GM21737 (cell line): ENCODE measurements at regions not wholly inside any gene's neighbourhood (a gene's known extent, or its start where the extent isn't known, plus 50 kb on each side); places are given as distances from the start of the nearest gene placed in this dataset.

ENCODE experiments used
- ATAC-seq: cut with Tn5 transposase; IDR thresholded peaks from one replicate; pipeline ENCODE4 v1.9.1; 2021; ENCODE audit warnings: mild to moderate bottlenecking, moderate library complexity; ENCODE audit not compliant: unreplicated experiment

- no peak for ATAC-seq
Observed at GRCh38 chr9:129476821-129477611, 143.9 kb downstream of the C9orf50 start.

- no peak for ATAC-seq
Observed at GRCh38 chr9:129474740-129475404, 146.0 kb downstream of the C9orf50 start.

GRCh38 chr9:129473523-129474244, 147.2 kb downstream of the C9orf50 start:
- ATAC-seq: no peak

- no peak for ATAC-seq
Observed at GRCh38 chr9:129472651-129473102, 148.2 kb downstream of the C9orf50 start.

- ATAC-seq: no peak
Observed at GRCh38 chr9:129471201-129472019, 149.5 kb downstream of the C9orf50 start.

GRCh38 chr9:129469988-129470316, 150.9 kb downstream of the C9orf50 start:
- no peak for ATAC-seq

- ATAC-seq: no peak
Observed at GRCh38 chr9:129469188-129469987, 151.5 kb downstream of the C9orf50 start.

GRCh38 chr9:129467739-129468666, 152.9 kb downstream of the C9orf50 start:
- no peak for ATAC-seq

- no peak for ATAC-seq
Observed at GRCh38 chr9:129467004-129467588, 153.8 kb downstream of the C9orf50 start.

GRCh38 chr9:129465834-129466535, 154.9 kb downstream of the C9orf50 start:
- no peak for ATAC-seq

- ATAC-seq: no peak
Observed at GRCh38 chr9:129464972-129465833, 155.7 kb downstream of the C9orf50 start.

- no peak for ATAC-seq
Observed at GRCh38 chr9:129463994-129464393, 156.9 kb downstream of the C9orf50 start.

GRCh38 chr9:129463477-129463876, 157.4 kb downstream of the C9orf50 start:
- ATAC-seq: no peak

GRCh38 chr9:129462360-129462759, 158.5 kb downstream of the C9orf50 start:
- no peak for ATAC-seq

GRCh38 chr9:129460323-129461261, 160.3 kb downstream of the C9orf50 start:
- peak; percentile 62 for ATAC-seq
